GM23248 (cell line): ENCODE measurements at regions not wholly inside any gene's neighbourhood (a gene's known extent, or its start where the extent isn't known, plus 50 kb on each side); places are given as distances from the start of the nearest gene placed in this dataset.

Experiments used
- EZH2 ChIP-seq: fragments of 200-600 bp; sonication (generic); IDR thresholded peaks from 2 replicates; pipeline ENCODE4 v1.6.1; 2018; ENCODE audit warnings: antibody characterized with exemption, mild to moderate bottlenecking; ENCODE audit not compliant: insufficient read depth, poor library complexity, severe bottlenecking
- EZH2phosphoT487 ChIP-seq: fragments of 200-600 bp; sonication (generic); IDR thresholded peaks from 2 replicates; pipeline ENCODE4 v1.6.1; 2018; ENCODE audit warnings: antibody characterized with exemption, moderate library complexity, mild to moderate bottlenecking, low read depth; ENCODE audit not compliant: insufficient read depth

GRCh38 chr16:55037966-55038365, 107.3 kb downstream of the IRX5 start:
- no peak for TF ChIP-seq EZH2
- TF ChIP-seq EZH2phosphoT487 = no peak
